Esophagus (tissue), 2 donors: ENCODE measurements at regions not wholly inside any gene's neighbourhood (a gene's known extent, or its start where the extent isn't known, plus 50 kb on each side); places are given as distances from the start of the nearest gene placed in this dataset.

Experiments used
- H3K27ac ChIP-seq, 2 donors: one replicate each; pipeline ENCODE4 v1.5.1; 2013; ENCODE audit warnings: low read depth in 2 of 2, mild to moderate bottlenecking in 2 of 2, inconsistent platforms in 1 of 2, low read length in 1 of 2, moderate library complexity in 1 of 2
- H3K27me3 ChIP-seq, 2 donors: one replicate each; pipeline ENCODE4 v1.6.1; 2013; ENCODE audit warnings: low read length in 2 of 2, control low read depth in 1 of 2, mild to moderate bottlenecking in 1 of 2; ENCODE audit not compliant: insufficient read depth in 2 of 2, control insufficient read depth in 1 of 2
- H3K36me3 ChIP-seq, 2 donors: one replicate each; pipeline ENCODE4 v1.6.1; 2013; ENCODE audit warnings: low read length in 1 of 2; ENCODE audit not compliant: control insufficient read depth in 2 of 2, insufficient read depth in 2 of 2
- H3K4me1 ChIP-seq, 2 donors: one replicate each; pipeline ENCODE4 v1.6.1; 2013; ENCODE audit warnings: low read length in 1 of 2; ENCODE audit not compliant: control insufficient read depth in 2 of 2, insufficient read depth in 2 of 2
- H3K4me3 ChIP-seq, 2 donors: one replicate each; pipeline ENCODE4 v1.5.1; 2013; ENCODE audit warnings: low read length in 2 of 2, mild to moderate bottlenecking in 2 of 2, low read depth in 1 of 2, moderate library complexity in 1 of 2
- H3K9me3 ChIP-seq, 2 donors: one replicate each; pipeline ENCODE4 v1.6.1; 2013; ENCODE audit warnings: mild to moderate bottlenecking in 2 of 2, low read depth in 1 of 2, low read length in 1 of 2, moderate library complexity in 1 of 2; ENCODE audit not compliant: control insufficient read depth in 2 of 2, insufficient read depth in 1 of 2
- WGBS, 2 donors: extraction: QIAGEN DNeasy Blood & Tissue Kit; methylation state at CpG; one replicate each; pipeline ENCODE4 v1.1.7; 2013; 5-methylcytosine and 5-hydroxymethylcytosine counted together
- donor health status: healthy with polysubstance abuse.
- donor health status: Bipolar disorder and iron deficiency.

GRCh38 chr16:80347002-80347401 lies 193.8 kb upstream of the DYNLRB2 start:
- H3K4me3 ChIP-seq: no peak overlapping the region
- H3K27me3 ChIP-seq: no peaks in the 10 kb centered on the region
- H3K27ac ChIP-seq: no peak overlapping the region
- WGBS, 2 donors: 86 to 94% methylated on average over 3 of the region's 3 CpGs
- no peaks in the 10 kb centered on the region for H3K4me1 ChIP-seq
- H3K36me3 ChIP-seq: no peaks in the 10 kb centered on the region
- no peaks in the 10 kb centered on the region for H3K9me3 ChIP-seq

- no peak overlapping the region for H3K27ac ChIP-seq
- H3K9me3 ChIP-seq: no peaks in the 10 kb centered on the region
- no peaks in the 10 kb centered on the region for H3K4me1 ChIP-seq
- no peaks in the 10 kb centered on the region for H3K27me3 ChIP-seq
- WGBS, 2 donors: 54 to 66% methylated on average over 6 of the region's 6 CpGs
- H3K36me3 ChIP-seq: no peaks in the 10 kb centered on the region
- no peak overlapping the region for H3K4me3 ChIP-seq
Observed at GRCh38 chr16:80346111-80346632, 194.6 kb upstream of the DYNLRB2 start.

GRCh38 chr16:80345701-80346100 lies 195.1 kb upstream of the DYNLRB2 start:
- H3K27me3 ChIP-seq: no peaks in the 10 kb centered on the region
- WGBS, 2 donors: 80 to 83% methylated on average over 3 of the region's 3 CpGs
- H3K27ac ChIP-seq: no peak overlapping the region
- H3K9me3 ChIP-seq: no peaks in the 10 kb centered on the region
- no peak overlapping the region for H3K4me3 ChIP-seq
- H3K4me1 ChIP-seq: no peaks in the 10 kb centered on the region
- H3K36me3 ChIP-seq: no peaks in the 10 kb centered on the region

GRCh38 chr16:80344570-80344969 lies 196.2 kb upstream of the DYNLRB2 start:
- Histone ChIP-seq H3K9me3 (no peaks in the 10 kb centered on the region), H3K36me3 (no peaks in the 10 kb centered on the region), H3K4me1 (no peaks in the 10 kb centered on the region), H3K27ac (no peak overlapping the region), H3K27me3 (no peaks in the 10 kb centered on the region), H3K4me3 (no peak overlapping the region)
- WGBS, 2 donors: 83 to 91% methylated on average over 2 of the region's 2 CpGs

GRCh38 chr16:80341263-80341662 lies 199.5 kb upstream of the DYNLRB2 start:
- H3K4me1 ChIP-seq: no peaks in the 10 kb centered on the region
- H3K36me3 ChIP-seq: no peaks in the 10 kb centered on the region
- no peaks in the 10 kb centered on the region for H3K27me3 ChIP-seq
- WGBS, 2 donors: 48 to 68% methylated on average over 3 of the region's 3 CpGs
- H3K27ac ChIP-seq: no peak overlapping the region
- no peaks in the 10 kb centered on the region for H3K9me3 ChIP-seq
- H3K4me3 ChIP-seq: no peak overlapping the region

GRCh38 chr16:80337786-80338185 lies 203.0 kb upstream of the DYNLRB2 start:
- no peak overlapping the region for H3K4me3 ChIP-seq
- no peaks in the 10 kb centered on the region for H3K9me3 ChIP-seq
- H3K4me1 ChIP-seq: no peaks in the 10 kb centered on the region
- WGBS, 2 donors: 64 to 80% methylated on average over 5 of the region's 5 CpGs
- no peaks in the 10 kb centered on the region for H3K27me3 ChIP-seq
- no peak overlapping the region for H3K27ac ChIP-seq
- H3K36me3 ChIP-seq: no peaks in the 10 kb centered on the region

- Histone ChIP-seq H3K27me3 (no peaks in the 10 kb centered on the region), H3K36me3 (no peaks in the 10 kb centered on the region), H3K4me1 (no peaks in the 10 kb centered on the region), H3K9me3 (no peaks in the 10 kb centered on the region), H3K27ac (no peak overlapping the region), H3K4me3 (no peak overlapping the region)
- 82 to 90% methylated on average over 3 of the region's 3 CpGs for WGBS, 2 donors
Observed at GRCh38 chr16:80330803-80331202, 210.0 kb upstream of the DYNLRB2 start.

GRCh38 chr16:80330150-80330549 lies 210.6 kb upstream of the DYNLRB2 start:
- H3K27ac ChIP-seq: no peak overlapping the region
- 82 to 86% methylated on average over 3 of the region's 3 CpGs for WGBS, 2 donors

GRCh38 chr16:80327740-80328139 lies 213.1 kb upstream of the DYNLRB2 start:
- WGBS, 2 donors: 54 to 59% methylated on average over 1 of the region's 1 CpG

More at GRCh38 chr16:80330150-80330549, 210.6 kb upstream of the DYNLRB2 start:
- H3K27me3 ChIP-seq: no peaks in the 10 kb centered on the region
- no peaks in the 10 kb centered on the region for H3K4me1 ChIP-seq
- no peaks in the 10 kb centered on the region for H3K36me3 ChIP-seq
- H3K4me3 ChIP-seq: no peak overlapping the region
- H3K9me3 ChIP-seq: peaks cover 0 to 2% of the 10 kb centered on the region in 2 donors

GRCh38 chr16:80324371-80324770 lies 216.4 kb upstream of the DYNLRB2 start:
- Histone ChIP-seq H3K4me3 (no peak overlapping the region), H3K4me1 (no peaks in the 10 kb centered on the region), H3K27me3 (no peaks in the 10 kb centered on the region), H3K27ac (no peak overlapping the region), H3K9me3 (peaks cover 0 to 2% of the 10 kb centered on the region in 2 donors), H3K36me3 (no peaks in the 10 kb centered on the region)
- WGBS, 2 donors: 58 to 70% methylated on average over 3 of the region's 3 CpGs

More at GRCh38 chr16:80327740-80328139, 213.1 kb upstream of the DYNLRB2 start:
- Histone ChIP-seq H3K36me3 (no peaks in the 10 kb centered on the region), H3K27me3 (no peaks in the 10 kb centered on the region), H3K4me1 (no peaks in the 10 kb centered on the region), H3K4me3 (no peak overlapping the region), H3K27ac (no peak overlapping the region), H3K9me3 (peaks cover 0 to 2% of the 10 kb centered on the region in 2 donors)
